Liver (tissue), 3 donors: ENCODE measurements at regions not wholly inside any gene's neighbourhood (a gene's known extent, or its start where the extent isn't known, plus 50 kb on each side); places are given as distances from the start of the nearest gene placed in this dataset.

Source experiments
- GABPA ChIP-seq, 2 donors: IDR thresholded peaks in 1 of 2; conservative IDR thresholded peaks in 1 of 2; 2 replicates each; pipeline ENCODE4 v1.6.1; 2016; ENCODE audit warnings: antibody characterized with exemption in 2 of 2, mild to moderate bottlenecking in 1 of 2, moderate library complexity in 1 of 2
- TF ChIP-seq, protein P1 (sequence below): fragments of 150-350 bp; IDR thresholded peaks from 2 replicates; pipeline ENCODE4 v1.5.1; 2017; ENCODE audit warnings: improper control_type of control experiment, low read depth, low read length; ENCODE audit not compliant: missing input control
- TF ChIP-seq, protein P2 (sequence below): IDR thresholded peaks from 2 replicates; pipeline ENCODE4 v1.6.1; 2016; ENCODE audit warnings: antibody characterized with exemption
- donor health status: healthy.
- donor health status: healthy.

DNA sequence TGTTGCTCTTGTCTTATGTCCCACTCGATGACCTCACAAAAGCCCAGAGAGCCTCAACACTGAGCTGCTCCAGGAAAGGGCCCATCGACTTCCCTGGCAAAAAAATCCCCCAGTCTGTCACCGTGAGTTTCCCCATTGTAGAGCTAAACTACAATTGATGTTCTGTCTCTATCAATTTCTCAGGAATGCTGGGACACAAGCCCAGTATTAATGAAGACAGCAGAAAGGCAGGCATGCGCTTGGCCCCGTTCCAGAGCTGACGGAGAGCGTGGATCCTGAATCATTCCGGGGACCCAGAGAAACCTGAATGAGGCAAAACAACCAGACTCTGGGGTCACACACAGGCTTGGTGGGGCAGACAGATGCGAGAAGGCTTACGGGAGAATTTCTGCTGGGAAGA is 146.9 kb downstream of the TTC32 start:
- TF ChIP-seq GABPA (IDR thresholded peaks at IDR 0.05 in 1 of 2, conservative IDR thresholded peaks at IDR 0.05 in 1 of 2), result no peak
- TF ChIP-seq, protein P1, sequence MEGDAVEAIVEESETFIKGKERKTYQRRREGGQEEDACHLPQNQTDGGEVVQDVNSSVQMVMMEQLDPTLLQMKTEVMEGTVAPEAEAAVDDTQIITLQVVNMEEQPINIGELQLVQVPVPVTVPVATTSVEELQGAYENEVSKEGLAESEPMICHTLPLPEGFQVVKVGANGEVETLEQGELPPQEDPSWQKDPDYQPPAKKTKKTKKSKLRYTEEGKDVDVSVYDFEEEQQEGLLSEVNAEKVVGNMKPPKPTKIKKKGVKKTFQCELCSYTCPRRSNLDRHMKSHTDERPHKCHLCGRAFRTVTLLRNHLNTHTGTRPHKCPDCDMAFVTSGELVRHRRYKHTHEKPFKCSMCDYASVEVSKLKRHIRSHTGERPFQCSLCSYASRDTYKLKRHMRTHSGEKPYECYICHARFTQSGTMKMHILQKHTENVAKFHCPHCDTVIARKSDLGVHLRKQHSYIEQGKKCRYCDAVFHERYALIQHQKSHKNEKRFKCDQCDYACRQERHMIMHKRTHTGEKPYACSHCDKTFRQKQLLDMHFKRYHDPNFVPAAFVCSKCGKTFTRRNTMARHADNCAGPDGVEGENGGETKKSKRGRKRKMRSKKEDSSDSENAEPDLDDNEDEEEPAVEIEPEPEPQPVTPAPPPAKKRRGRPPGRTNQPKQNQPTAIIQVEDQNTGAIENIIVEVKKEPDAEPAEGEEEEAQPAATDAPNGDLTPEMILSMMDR, result no peak
- TF ChIP-seq, protein P2, sequence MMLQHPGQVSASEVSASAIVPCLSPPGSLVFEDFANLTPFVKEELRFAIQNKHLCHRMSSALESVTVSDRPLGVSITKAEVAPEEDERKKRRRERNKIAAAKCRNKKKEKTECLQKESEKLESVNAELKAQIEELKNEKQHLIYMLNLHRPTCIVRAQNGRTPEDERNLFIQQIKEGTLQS, result no peak
